ENCODE measurements at regions not wholly inside any gene's neighbourhood (a gene's known extent, or its start where the extent isn't known, plus 50 kb on each side); places are given as distances from the start of the nearest gene placed in this dataset.
"Not testable (repeated sequence)": the region's sequence is repeated elsewhere in the genome, so short reads cannot be mapped to it uniquely, and the experiment has no call there.

DNA sequence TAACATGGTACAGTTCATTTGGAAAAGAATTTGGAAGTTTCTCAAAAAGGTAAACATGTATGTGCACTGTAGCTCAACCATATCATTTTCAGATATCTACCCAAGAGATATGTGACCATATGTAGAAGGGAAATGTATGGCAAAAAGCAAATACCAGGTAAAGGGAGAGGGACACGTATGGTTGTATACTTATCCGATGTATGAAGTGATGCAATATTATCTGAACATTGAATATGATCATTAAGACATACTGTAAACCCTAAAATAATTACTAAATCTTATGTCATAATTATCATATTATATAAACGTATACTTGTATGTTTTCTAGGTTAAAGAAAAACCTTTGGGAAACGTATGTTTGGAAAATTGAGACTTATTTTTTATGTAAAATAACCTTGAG is 367.5 kb upstream of the KCND2 start:
- no peak for DNase-seq (ENCODE audit: extremely low read depth, insufficient read length)
- no peak overlapping the region for H3K4me3 ChIP-seq (replicated peaks; ENCODE audit: low read depth, low read length)
- H3K36me3 ChIP-seq (ENCODE audit: control insufficient read depth, insufficient read depth, low read length), result no peaks in the 10 kb centered on the region
- H3K27me3 ChIP-seq (replicated peaks; ENCODE audit: control insufficient read depth, insufficient read depth, low read length), result no peaks in the 10 kb centered on the region
- TF ChIP-seq, protein P1, sequence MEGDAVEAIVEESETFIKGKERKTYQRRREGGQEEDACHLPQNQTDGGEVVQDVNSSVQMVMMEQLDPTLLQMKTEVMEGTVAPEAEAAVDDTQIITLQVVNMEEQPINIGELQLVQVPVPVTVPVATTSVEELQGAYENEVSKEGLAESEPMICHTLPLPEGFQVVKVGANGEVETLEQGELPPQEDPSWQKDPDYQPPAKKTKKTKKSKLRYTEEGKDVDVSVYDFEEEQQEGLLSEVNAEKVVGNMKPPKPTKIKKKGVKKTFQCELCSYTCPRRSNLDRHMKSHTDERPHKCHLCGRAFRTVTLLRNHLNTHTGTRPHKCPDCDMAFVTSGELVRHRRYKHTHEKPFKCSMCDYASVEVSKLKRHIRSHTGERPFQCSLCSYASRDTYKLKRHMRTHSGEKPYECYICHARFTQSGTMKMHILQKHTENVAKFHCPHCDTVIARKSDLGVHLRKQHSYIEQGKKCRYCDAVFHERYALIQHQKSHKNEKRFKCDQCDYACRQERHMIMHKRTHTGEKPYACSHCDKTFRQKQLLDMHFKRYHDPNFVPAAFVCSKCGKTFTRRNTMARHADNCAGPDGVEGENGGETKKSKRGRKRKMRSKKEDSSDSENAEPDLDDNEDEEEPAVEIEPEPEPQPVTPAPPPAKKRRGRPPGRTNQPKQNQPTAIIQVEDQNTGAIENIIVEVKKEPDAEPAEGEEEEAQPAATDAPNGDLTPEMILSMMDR (IDR thresholded peaks at IDR 0.05; ENCODE audit: insufficient read depth, low read length, poor library complexity, severe bottlenecking), result no peak

DNA sequence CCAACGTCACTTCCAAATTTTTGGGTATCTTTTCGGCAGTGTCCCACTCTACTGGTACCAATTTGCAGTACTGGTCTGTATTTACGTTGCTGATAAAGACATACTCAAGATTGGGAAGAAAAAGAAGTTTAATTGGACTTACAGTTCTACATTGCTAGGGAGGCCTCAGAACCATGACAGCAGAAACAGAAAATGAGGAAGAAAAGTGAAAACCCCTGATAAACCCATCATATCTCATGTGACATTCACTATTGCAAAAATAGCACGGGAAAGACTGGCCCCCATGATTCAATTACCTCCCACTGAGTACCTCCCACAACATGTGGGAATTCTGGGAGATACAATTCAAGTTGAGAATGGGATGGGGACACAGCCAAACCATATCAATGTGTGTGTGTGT is 364.0 kb upstream of the KCND2 start:
- no peaks in the 10 kb centered on the region for H3K27me3 ChIP-seq (replicated peaks; ENCODE audit: control insufficient read depth, insufficient read depth, low read length)
- TF ChIP-seq, protein P1 (IDR thresholded peaks at IDR 0.05; ENCODE audit: insufficient read depth, low read length, poor library complexity, severe bottlenecking), result no peak
- no peak for DNase-seq (ENCODE audit: extremely low read depth, insufficient read length)
- H3K4me3 ChIP-seq (replicated peaks; ENCODE audit: low read depth, low read length), result no peak overlapping the region
- H3K36me3 ChIP-seq (ENCODE audit: control insufficient read depth, insufficient read depth, low read length), result no peaks in the 10 kb centered on the region

DNA sequence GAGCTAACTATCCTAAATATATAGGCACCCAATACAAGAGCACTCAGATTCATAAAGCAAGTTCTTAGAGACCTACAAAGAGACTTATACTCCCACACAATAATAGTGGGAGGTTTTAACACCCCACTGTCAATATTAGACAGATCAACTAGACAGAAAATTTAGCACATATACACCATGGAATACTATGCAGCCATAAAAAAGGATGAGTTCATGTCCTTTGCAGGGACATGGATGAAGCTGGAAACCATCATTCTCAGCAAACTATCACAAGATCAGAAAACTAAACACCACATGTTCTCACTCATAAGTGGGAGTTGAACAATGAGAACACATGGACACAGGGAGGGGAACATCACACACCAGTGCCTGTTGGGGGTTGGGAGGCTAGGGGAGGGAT is 358.9 kb upstream of the KCND2 start:
- H3K36me3 ChIP-seq (ENCODE audit: control insufficient read depth, insufficient read depth, low read length); H3K4me3 ChIP-seq (replicated peaks; ENCODE audit: low read depth, low read length); H3K27me3 ChIP-seq (replicated peaks; ENCODE audit: control insufficient read depth, insufficient read depth, low read length); DNase-seq (ENCODE audit: extremely low read depth, insufficient read length): not testable (repeated sequence)

DNA sequence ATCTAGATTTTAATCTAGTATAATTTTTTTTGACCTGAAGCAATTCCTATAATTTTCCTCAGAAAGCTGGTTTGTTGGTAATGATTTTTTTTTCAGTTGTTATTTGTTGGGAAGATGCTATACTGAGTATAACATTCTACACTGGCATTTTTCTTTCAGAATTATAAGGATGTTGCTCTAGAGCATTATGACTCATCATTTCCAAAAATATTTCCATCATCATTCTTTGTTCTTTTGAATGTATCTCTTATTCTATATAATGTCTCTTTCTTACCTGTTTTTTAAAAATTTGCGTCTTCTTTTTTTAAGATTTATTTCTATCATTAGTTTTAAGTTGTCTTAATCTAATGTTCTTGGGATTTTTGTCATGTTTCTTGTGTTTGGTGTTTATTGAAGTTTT is 356.5 kb upstream of the KCND2 start:
- no peak for DNase-seq (ENCODE audit: extremely low read depth, insufficient read length)
- H3K36me3 ChIP-seq (ENCODE audit: control insufficient read depth, insufficient read depth, low read length), result no peaks in the 10 kb centered on the region
- TF ChIP-seq, protein P1 (IDR thresholded peaks at IDR 0.05; ENCODE audit: insufficient read depth, low read length, poor library complexity, severe bottlenecking), result no peak
- H3K27me3 ChIP-seq (replicated peaks; ENCODE audit: control insufficient read depth, insufficient read depth, low read length), result no peaks in the 10 kb centered on the region
- no peak overlapping the region for H3K4me3 ChIP-seq (replicated peaks; ENCODE audit: low read depth, low read length)

DNA sequence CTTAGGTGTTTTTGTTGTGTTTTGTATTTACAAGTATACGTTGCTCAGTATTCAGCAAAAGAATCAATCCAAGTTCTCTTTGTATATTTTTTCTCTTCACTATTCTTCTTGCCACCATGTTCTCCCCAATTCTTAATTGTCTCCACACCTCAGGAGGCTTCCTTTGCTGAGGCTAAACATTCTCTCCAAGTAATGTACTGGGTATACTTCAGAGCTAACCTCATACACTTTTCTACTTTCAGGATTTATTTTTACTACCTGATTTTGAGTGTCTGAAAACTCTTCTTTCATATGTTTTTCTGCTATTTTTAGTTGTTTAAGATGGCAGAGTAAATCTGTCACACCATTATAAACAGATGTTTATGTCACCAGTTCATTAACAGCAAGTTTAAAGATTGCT is 354.8 kb upstream of the KCND2 start:
- Histone ChIP-seq H3K27me3 (replicated peaks; ENCODE audit: control insufficient read depth, insufficient read depth, low read length) (no peaks in the 10 kb centered on the region), H3K36me3 (ENCODE audit: control insufficient read depth, insufficient read depth, low read length) (no peaks in the 10 kb centered on the region), H3K4me3 (replicated peaks; ENCODE audit: low read depth, low read length) (no peak overlapping the region)
- no peak for DNase-seq (ENCODE audit: extremely low read depth, insufficient read length)
- TF ChIP-seq, protein P1 (IDR thresholded peaks at IDR 0.05; ENCODE audit: insufficient read depth, low read length, poor library complexity, severe bottlenecking), result no peak

DNA sequence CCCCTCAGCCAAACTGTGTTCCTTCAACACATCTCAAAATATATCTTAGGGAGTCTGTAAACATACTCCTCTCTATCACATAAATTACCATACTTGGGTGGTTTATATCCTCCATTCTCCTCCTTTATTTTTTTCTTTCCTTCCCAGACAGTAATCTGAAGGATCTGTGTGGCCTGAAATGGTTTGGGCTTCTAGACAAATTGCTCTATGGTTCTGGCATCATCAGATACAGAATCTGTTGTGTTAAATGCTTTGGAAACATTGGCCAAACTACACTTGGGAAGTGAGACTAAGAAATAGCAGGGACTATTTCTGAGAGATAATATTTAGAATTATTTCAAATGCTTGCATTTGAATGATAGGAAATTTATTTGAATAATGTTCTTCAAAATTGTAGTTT is 353.0 kb upstream of the KCND2 start:
- H3K27me3 ChIP-seq (replicated peaks; ENCODE audit: control insufficient read depth, insufficient read depth, low read length), result no peaks in the 10 kb centered on the region
- TF ChIP-seq, protein P1 (IDR thresholded peaks at IDR 0.05; ENCODE audit: insufficient read depth, low read length, poor library complexity, severe bottlenecking), result no peak
- H3K36me3 ChIP-seq (ENCODE audit: control insufficient read depth, insufficient read depth, low read length), result no peaks in the 10 kb centered on the region
- no peak overlapping the region for H3K4me3 ChIP-seq (replicated peaks; ENCODE audit: low read depth, low read length)
- no peak for DNase-seq (ENCODE audit: extremely low read depth, insufficient read length)
